ENCODE measurements at regions not wholly inside any gene's neighbourhood (a gene's known extent, or its start where the extent isn't known, plus 50 kb on each side); places are given as distances from the start of the nearest gene placed in this dataset.

GRCh38 chr11:37105427-37105826 is 507.4 kb upstream of the RAG2 start:
- intact Hi-C loops (cut with micrococcal nuclease), result no loop called here
- H2AFZ ChIP-seq (ENCODE audit: low read depth, low read length, poor library complexity, severe bottlenecking), result no peak overlapping the region
- no peak overlapping the region for H3K4me2 ChIP-seq (ENCODE audit: low read length)
- H3K79me2 ChIP-seq (ENCODE audit: insufficient read depth, low read length), result no peaks in the 10 kb centered on the region
- H3K4me1 ChIP-seq (ENCODE audit: control insufficient read depth in 1 of 2, insufficient read depth in 2 of 2, low read length in 2 of 2), result no peaks in the 10 kb centered on the region
- H3K27ac ChIP-seq (ENCODE audit: low read depth, low read length), result no peak overlapping the region
- no TSS peak for BruUV-seq (replicated peaks)
- no peak for TF ChIP-seq TCF7L2 (IDR thresholded peaks at IDR 0.05; ENCODE audit: borderline replicate concordance, extremely low read depth, insufficient read depth, insufficient read length)
- TF ChIP-seq SIN3A (IDR thresholded peaks at IDR 0.05; ENCODE audit: low read depth), result no peak
- TF ChIP-seq ELF1 (IDR thresholded peaks at IDR 0.05; ENCODE audit: borderline replicate concordance, low read depth), result no peak
- no peak for TF ChIP-seq EZH2 (IDR thresholded peaks at IDR 0.05)
- TF ChIP-seq EZH2phosphoT487 (IDR thresholded peaks at IDR 0.05; ENCODE audit: borderline replicate concordance), result no peak
- TF ChIP-seq ZBTB33 (IDR thresholded peaks at IDR 0.05; ENCODE audit: extremely low read depth, insufficient replicate concordance, low read length), result no peak
- TF ChIP-seq CTCF (IDR thresholded peaks at IDR 0.05 in 2 of 3, conservative IDR thresholded peaks at IDR 0.05 in 1 of 3; ENCODE audit: borderline replicate concordance in 1 of 3, insufficient read depth in 1 of 3, low read depth in 2 of 3, low read length in 2 of 3), result no peak
- TF ChIP-seq YY1 (IDR thresholded peaks at IDR 0.05; ENCODE audit: extremely low read depth, insufficient replicate concordance, low read depth, low read length), result no peak
- no peak for TF ChIP-seq MAX (IDR thresholded peaks at IDR 0.05)
- no peak for TF ChIP-seq POLR2AphosphoS5 (IDR thresholded peaks at IDR 0.05; ENCODE audit: low read depth, low read length)
- CTCF ChIA-PET, result no interaction called here
- no peak overlapping the region for H3K4me3 ChIP-seq (replicated peaks in 1 of 2; ENCODE audit: low read depth in 1 of 2, low read length in 2 of 2)
- no peaks in the 10 kb centered on the region for H4K20me1 ChIP-seq (ENCODE audit: insufficient read depth)
- POLR2A ChIA-PET, result no interaction called here
- H3K9ac ChIP-seq (ENCODE audit: low read length), result no peak overlapping the region
- no peak for ATAC-seq
- no peaks in the 10 kb centered on the region for H3K27me3 ChIP-seq (ENCODE audit: insufficient read depth, low read length)
- H3K36me3 ChIP-seq (ENCODE audit: control insufficient read depth in 1 of 2, insufficient read depth in 2 of 2, low read length in 2 of 2), result no peaks in the 10 kb centered on the region
- no peak for DNase-seq (ENCODE audit: low read depth, low spot score)
- RAD21 ChIA-PET (ENCODE audit: low non-redundant PET in 1 of 2, low total read pairs in 2 of 2, uncharacterized antibody in 2 of 2, unreplicated experiment in 2 of 2), result no interaction called here
- peaks cover 4 to 13% of the 10 kb centered on the region in 2 experiments; a peak in 2 of 4 replicates for H3K9me3 ChIP-seq (ENCODE audit: control insufficient read depth in 1 of 2, insufficient read depth in 1 of 2, low read depth in 1 of 2, low read length in 2 of 2)
- no peaks in the 10 kb centered on the region for H3K9me2 ChIP-seq (ENCODE audit: insufficient read depth)
